Panc1 (cell line): ENCODE measurements at regions not wholly inside any gene's neighbourhood (a gene's known extent, or its start where the extent isn't known, plus 50 kb on each side); places are given as distances from the start of the nearest gene placed in this dataset.

Source experiments
- ATAC-seq: fragments of 200-7000 bp; cut with Tn5 transposase; 2 replicates; pipeline ENCODE4 v1.9.1; 2020; ENCODE audit warnings: mild to moderate bottlenecking, moderate library complexity
- BruUV-seq: library from RNA; stranded (reverse); fragments of 400-500 nt; replicated peaks from 2 replicates; lab custom pipeline; 2021; lab: Mats Ljungman, UMichigan
- CTCF ChIA-PET: fragments of 300-600 bp; sonication (Branson Sonifier 250); formaldehyde crosslinking; loops from one replicate; lab custom pipeline; 2022; ENCODE audit warnings: antibody characterized with exemption; lab: Charles Lee
- POLR2A ChIA-PET: fragments of 300-600 bp; sonication (Branson Sonifier 250); formaldehyde crosslinking; loops from one replicate; lab custom pipeline; 2022; ENCODE audit warnings: antibody characterized with exemption; lab: Charles Lee
- DNase-seq: peaks from one replicate; pipeline ENCODE4 v3.0.0-alpha.2; 2010; ENCODE audit warnings: low read depth, low spot score
- H3K27ac ChIP-seq: 2 replicates; pipeline ENCODE4 v1.5.1; 2011; ENCODE audit warnings: mild to moderate bottlenecking, low read length, inconsistent platforms
- H3K27me3 ChIP-seq: fragments of 200-500 bp; sonication (Bioruptor generic); 2 replicates; pipeline ENCODE4 v1.6.0; 2014; ENCODE audit warnings: low read length, inconsistent platforms; ENCODE audit not compliant: control insufficient read depth, insufficient read depth
- H3K36me3 ChIP-seq: fragments of 200-500 bp; sonication (Bioruptor generic); 2 replicates; pipeline ENCODE4 v1.5.1; 2014; ENCODE audit warnings: inconsistent platforms, mild to moderate bottlenecking, low read length, moderate library complexity; ENCODE audit not compliant: control insufficient read depth, insufficient read depth
- H3K4me1 ChIP-seq: 2 replicates; pipeline ENCODE4 v1.5.1; 2011; ENCODE audit warnings: inconsistent platforms, mild to moderate bottlenecking, low read length, moderate library complexity; ENCODE audit not compliant: control insufficient read depth, insufficient read depth
- H3K4me3 ChIP-seq, 2 experiments: 2 replicates each; pipeline ENCODE4 v1.5.1; 2011 to 2012; ENCODE audit warnings: low read depth in 2 of 2, low read length in 2 of 2, mild to moderate bottlenecking in 2 of 2, inconsistent platforms in 1 of 2, moderate library complexity in 1 of 2
- H3K9me3 ChIP-seq: fragments of 200-500 bp; sonication (Bioruptor generic); 2 replicates; pipeline ENCODE4 v1.5.1; 2014; ENCODE audit warnings: low read depth, mild to moderate bottlenecking, inconsistent platforms, low read length, moderate library complexity; ENCODE audit not compliant: control insufficient read depth, insufficient read depth
- CTCF ChIP-seq: fragments of 450-650 bp; IDR thresholded peaks from 2 replicates; pipeline ENCODE4 v1.5.1; 2017; ENCODE audit warnings: mild to moderate bottlenecking
- POLR2AphosphoS5 ChIP-seq: IDR thresholded peaks from 2 replicates; pipeline ENCODE4 v1.6.1; 2012; ENCODE audit warnings: mild to moderate bottlenecking, low read depth, low read length, moderate library complexity
- REST ChIP-seq, 2 experiments: IDR thresholded peaks; 2 replicates each; pipeline ENCODE4 v1.6.1; 2011 to 2012; ENCODE audit warnings: low read depth in 2 of 2, control low read depth in 1 of 2, low read length in 1 of 2, mild to moderate bottlenecking in 1 of 2, moderate library complexity in 1 of 2; ENCODE audit not compliant: insufficient read depth in 1 of 2
- SIN3A ChIP-seq: IDR thresholded peaks from 2 replicates; pipeline ENCODE4 v1.6.1; 2012; ENCODE audit warnings: low read depth, mild to moderate bottlenecking, low read length, moderate library complexity, borderline replicate concordance; ENCODE audit not compliant: insufficient read depth
- TCF7L2 ChIP-seq: IDR thresholded peaks from 2 replicates; pipeline ENCODE4 v1.6.1; 2011; ENCODE audit warnings: mild to moderate bottlenecking, low read depth, low read length, inconsistent platforms
- in situ Hi-C: cut with HindIII; loops from 2 replicates; pipeline ENCODE4 v1.10.0; 2016; ENCODE audit warnings: low sequenced_read_pairs, low pct_unique_long_range_greater_than_20kb
- intact Hi-C: fragments of 100-400 bp; cut with micrococcal nuclease; formaldehyde crosslinking; loops from one replicate; pipeline ENCODE4 v1.10.0; 2022; ENCODE audit not compliant: unreplicated experiment

- no peaks in the 10 kb centered on the region for H3K4me1 ChIP-seq
- ChIA-PET CTCF (no interaction called here), POLR2A (no interaction called here)
- no TSS peak for BruUV-seq
- DNase-seq (no peak), ATAC-seq (no peak)
- intact Hi-C loops = no loop called here
- TF ChIP-seq POLR2AphosphoS5 (no peak), REST (IDR thresholded peaks at IDR 0.05; ENCODE audit: insufficient read depth in 1 of 2, low read depth in 2 of 2, low read length in 1 of 2) (no peak), SIN3A (no peak), TCF7L2 (no peak), CTCF (no peak)
- H3K27ac ChIP-seq = no peak overlapping the region
- in situ Hi-C loops = no loop called here
- H3K9me3 ChIP-seq = peaks cover 11% of the 10 kb centered on the region
- no peak overlapping the region for H3K4me3 ChIP-seq
- no peaks in the 10 kb centered on the region for H3K27me3 ChIP-seq
- no peaks in the 10 kb centered on the region for H3K36me3 ChIP-seq
Measured at GRCh38 chr7:46292741-46293140, 371.7 kb upstream of the IGFBP3 start.

- ChIA-PET POLR2A (no interaction called here), CTCF (no interaction called here)
- in situ Hi-C loops (no loop called here), intact Hi-C loops (no loop called here)
- no peak for TF ChIP-seq TCF7L2
- TF ChIP-seq REST (IDR thresholded peaks at IDR 0.05; ENCODE audit: insufficient read depth in 1 of 2, low read depth in 2 of 2, low read length in 1 of 2) = no peak
- no peak for TF ChIP-seq CTCF
- no peak for TF ChIP-seq POLR2AphosphoS5
- Histone ChIP-seq H3K36me3 (no peaks in the 10 kb centered on the region), H3K4me3 (no peak overlapping the region), H3K27me3 (no peaks in the 10 kb centered on the region), H3K4me1 (no peaks in the 10 kb centered on the region), H3K9me3 (0 out of 2 replicates have a peak, but pooled peaks cover 1% of the 10 kb centered on the region), H3K27ac (no peak overlapping the region)
- DNase-seq (no peak), ATAC-seq (no peak)
- BruUV-seq = no TSS peak
Measured at GRCh38 chr7:46291601-46292150, 370.6 kb upstream of the IGFBP3 start.
